Breast epithelium (tissue), 3 donors: ENCODE measurements at regions not wholly inside any gene's neighbourhood (a gene's known extent, or its start where the extent isn't known, plus 50 kb on each side); places are given as distances from the start of the nearest gene placed in this dataset.

Experiments
- CTCF ChIP-seq, 3 donors: fragments of 450-650 bp; IDR thresholded peaks; one replicate each; pipeline ENCODE4 v1.5.1; 2016 to 2017; ENCODE audit warnings: antibody characterized with exemption in 3 of 3, mild to moderate bottlenecking in 3 of 3, moderate library complexity in 3 of 3
- POLR2A ChIP-seq: fragments of 450-650 bp; IDR thresholded peaks from one replicate; pipeline ENCODE4 v1.6.1; 2016; ENCODE audit warnings: antibody characterized with exemption, mild to moderate bottlenecking, moderate library complexity
- POLR2AphosphoS5 ChIP-seq, 3 donors: sonication (generic); formaldehyde crosslinking; IDR thresholded peaks; one replicate each; pipeline ENCODE4 v1.6.1; 2017; ENCODE audit warnings: antibody characterized with exemption in 3 of 3

GRCh38 chr2:123521854-123522253 lies 503.2 kb upstream of the CNTNAP5 start:
- no peak for TF ChIP-seq CTCF (IDR thresholded peaks at IDR 0.05)
- TF ChIP-seq POLR2AphosphoS5 (IDR thresholded peaks at IDR 0.05): no peak
- TF ChIP-seq POLR2A: no peak
